IMR-90 (cell line): ENCODE measurements at regions not wholly inside any gene's neighbourhood (a gene's known extent, or its start where the extent isn't known, plus 50 kb on each side); places are given as distances from the start of the nearest gene placed in this dataset.

Experiments
- ATAC-seq: fragments of 200-7000 bp; cut with Tn5 transposase; 2 replicates; pipeline ENCODE4 v1.9.1; 2020; ENCODE audit warnings: low read depth, mild to moderate bottlenecking, moderate library complexity
- BruUV-seq: library from RNA; stranded (reverse); fragments of 400-500 nt; replicated peaks from 2 replicates; lab custom pipeline; 2021; lab: Mats Ljungman, UMichigan
- CTCF ChIA-PET: fragments of 300-600 bp; formaldehyde crosslinking; extraction: SDS; loops from one replicate; lab custom pipeline; 2021; ENCODE audit warnings: antibody characterized with exemption; lab: Yijun Ruan, JAX
- POLR2A ChIA-PET: fragments of 300-600 bp; sonication (Branson Sonifier 250); formaldehyde crosslinking; loops from one replicate; lab custom pipeline; 2022; ENCODE audit warnings: antibody characterized with exemption; ENCODE audit not compliant: unreplicated experiment; lab: Charles Lee
- DNase-seq: peaks from one replicate; pipeline ENCODE4 v3.0.0; 2013
- H2AFZ ChIP-seq: replicated peaks from 2 replicates; pipeline ENCODE3; 2013; ENCODE audit warnings: low read length, mild to moderate bottlenecking; ENCODE audit not compliant: poor library complexity
- H2AK5ac ChIP-seq: 2 replicates; pipeline ENCODE4 v1.6.1; 2013; ENCODE audit warnings: low read depth, low read length, inconsistent platforms
- H2AK9ac ChIP-seq: replicated peaks from 2 replicates; pipeline ENCODE3; 2013; ENCODE audit warnings: mild to moderate bottlenecking, low read depth, low read length, moderate library complexity; ENCODE audit not compliant: poor library complexity
- H2BK120ac ChIP-seq: 2 replicates; pipeline ENCODE4 v1.6.1; 2013; ENCODE audit warnings: low read depth, low read length, inconsistent platforms
- H2BK15ac ChIP-seq: 3 replicates; pipeline ENCODE4 v1.6.1; 2013; ENCODE audit warnings: low read depth, low read length, inconsistent platforms
- H2BK20ac ChIP-seq: 2 replicates; pipeline ENCODE4 v1.6.1; 2013; ENCODE audit warnings: low read depth, mild to moderate bottlenecking, inconsistent platforms, low read length, moderate library complexity
- H2BK5ac ChIP-seq: 2 replicates; pipeline ENCODE4 v1.6.1; 2013; ENCODE audit warnings: mild to moderate bottlenecking, low read depth, low read length, inconsistent platforms; ENCODE audit not compliant: poor library complexity, severe bottlenecking
- H3K14ac ChIP-seq: replicated peaks from 2 replicates; pipeline ENCODE4 v1.6.1; 2013; ENCODE audit warnings: low read depth, low read length, inconsistent platforms
- H3K18ac ChIP-seq: 2 replicates; pipeline ENCODE4 v1.6.1; 2013; ENCODE audit warnings: low read depth, low read length, control low read depth
- H3K23ac ChIP-seq: 2 replicates; pipeline ENCODE4 v1.6.1; 2013; ENCODE audit warnings: low read depth, low read length, inconsistent platforms
- H3K27ac ChIP-seq: 2 replicates; pipeline ENCODE4 v1.5.1; 2013; ENCODE audit warnings: mild to moderate bottlenecking, control low read depth, low read length; ENCODE audit not compliant: insufficient read depth
- H3K27me3 ChIP-seq: 2 replicates; pipeline ENCODE4 v1.6.1; 2013; ENCODE audit warnings: low read length; ENCODE audit not compliant: control insufficient read depth, insufficient read depth
- H3K36me3 ChIP-seq: 2 replicates; pipeline ENCODE4 v1.6.1; 2013; ENCODE audit warnings: low read length, mixed read lengths; ENCODE audit not compliant: control insufficient read depth, insufficient read depth
- H3K4ac ChIP-seq: 2 replicates; pipeline ENCODE4 v1.6.1; 2013; ENCODE audit warnings: low read depth, low read length, inconsistent platforms
- H3K4me1 ChIP-seq: 2 replicates; pipeline ENCODE4 v1.6.1; 2013; ENCODE audit warnings: low read length, mixed read lengths; ENCODE audit not compliant: control insufficient read depth, insufficient read depth
- H3K4me2 ChIP-seq: 2 replicates; pipeline ENCODE4 v1.6.1; 2013; ENCODE audit warnings: low read depth, mild to moderate bottlenecking, control low read depth, low read length, moderate library complexity
- H3K4me3 ChIP-seq: 2 replicates; pipeline ENCODE4 v1.5.1; 2013; ENCODE audit warnings: low read depth, mild to moderate bottlenecking, control low read depth, low read length, moderate library complexity; ENCODE audit not compliant: insufficient read depth
- H3K56ac ChIP-seq: 2 replicates; pipeline ENCODE4 v1.6.1; 2013; ENCODE audit warnings: low read length, inconsistent platforms; ENCODE audit not compliant: insufficient read depth; ENCODE audit errors: extremely low read depth
- H3K79me1 ChIP-seq, 2 experiments: 2 replicates each; pipeline ENCODE4 v1.6.1; 2013; ENCODE audit warnings: low read length in 2 of 2, inconsistent platforms in 1 of 2, low read depth in 1 of 2
- H3K9ac ChIP-seq: 2 replicates; pipeline ENCODE4 v1.6.1; 2013; ENCODE audit warnings: low read depth, low read length, control low read depth
- H3K9me1 ChIP-seq: 2 replicates; pipeline ENCODE4 v1.6.1; 2013; ENCODE audit warnings: low read length, inconsistent platforms; ENCODE audit not compliant: insufficient read depth
- H3K9me3 ChIP-seq: 2 replicates; pipeline ENCODE4 v1.6.1; 2013; ENCODE audit warnings: low read length; ENCODE audit not compliant: control insufficient read depth, insufficient read depth
- H4K20me1 ChIP-seq: 2 replicates; pipeline ENCODE4 v1.6.1; 2013; ENCODE audit warnings: low read length, inconsistent platforms; ENCODE audit not compliant: insufficient read depth
- H4K5ac ChIP-seq: 2 replicates; pipeline ENCODE4 v1.6.1; 2013; ENCODE audit warnings: mild to moderate bottlenecking, low read depth, low read length, control low read depth
- H4K8ac ChIP-seq, 2 experiments: 2 replicates each; pipeline ENCODE4 v1.6.1; 2013; ENCODE audit warnings: low read depth in 2 of 2, low read length in 2 of 2, control low read depth in 1 of 2, inconsistent platforms in 1 of 2
- H4K91ac ChIP-seq: 2 replicates; pipeline ENCODE4 v1.6.1; 2013; ENCODE audit warnings: low read depth, low read length, inconsistent platforms; ENCODE audit not compliant: insufficient read depth
- POLR2A ChIP-seq: IDR thresholded peaks from 2 replicates; pipeline ENCODE4 v1.6.1; 2012; ENCODE audit warnings: mild to moderate bottlenecking, low read depth, low read length
- RAD21 ChIP-seq: IDR thresholded peaks from 2 replicates; pipeline ENCODE4 v1.6.1; 2012; ENCODE audit warnings: low read length, improper control_type of control experiment
- RCOR1 ChIP-seq: IDR thresholded peaks from 2 replicates; pipeline ENCODE4 v1.6.1; 2012; ENCODE audit warnings: mild to moderate bottlenecking, low read length, improper control_type of control experiment; ENCODE audit not compliant: insufficient replicate concordance
- SMC3 ChIP-seq: fragments of 150-350 bp; IDR thresholded peaks from 2 replicates; pipeline ENCODE4 v1.6.1; 2016; ENCODE audit warnings: low read depth, mild to moderate bottlenecking, antibody characterized with exemption, low read length, moderate library complexity
- WGBS, 2 experiments: methylation state at CpG; one replicate each; pipeline versions ENCODE4 v1.1.5 to v1.1.7; 2013; ENCODE audit warnings: missing lambda C conversion rate in 2 of 2; ENCODE audit not compliant: insufficient read length in 1 of 2; ENCODE audit errors: extremely low coverage in 2 of 2; 5-methylcytosine and 5-hydroxymethylcytosine counted together
- dilution Hi-C: fragments of 300-500 bp; cut with HindIII; formaldehyde crosslinking; loops from one replicate; pipeline ENCODE4 v1.14.3; 2018; ENCODE audit warnings: low sequenced_read_pairs; ENCODE audit not compliant: unreplicated experiment
- in situ Hi-C: fragments of 300-500 bp; cut with MboI; formaldehyde crosslinking; loops from 3 replicates; pipeline ENCODE4 v1.14.3; 2019; ENCODE audit warnings: low sequenced_read_pairs, inconsistent platforms, mixed read lengths
- intact Hi-C: fragments of 100-400 bp; cut with micrococcal nuclease; formaldehyde crosslinking; loops from 2 replicates; pipeline ENCODE4 v1.10.0; 2022
- TF ChIP-seq, protein P1 (sequence below): conservative IDR thresholded peaks from 2 replicates; pipeline ENCODE4 v1.5.1; 2012; ENCODE audit warnings: mild to moderate bottlenecking, low read depth, low read length, improper control_type of control experiment

GRCh38 chr9:94014066-94014654 lies 59.0 kb upstream of the BARX1 start:
- Histone ChIP-seq H4K8ac (no peak overlapping the region), H3K79me1 (no peaks in the 10 kb centered on the region), H3K9me3 (no peaks in the 10 kb centered on the region), H2AK5ac (no peak overlapping the region), H4K20me1 (no peaks in the 10 kb centered on the region), H3K56ac (no peak overlapping the region), H3K18ac (no peak overlapping the region), H3K9ac (no peak overlapping the region), H3K4ac (no peak overlapping the region), H2BK15ac (no peak overlapping the region), H3K4me1 (peaks cover 2% of the 10 kb centered on the region; the same call in 1 of the 2 replicates), H2BK120ac (no peak overlapping the region), H3K23ac (no peak overlapping the region), H3K4me3 (no peak overlapping the region), H2AFZ (no peak overlapping the region), H3K36me3 (no peaks in the 10 kb centered on the region), H3K27me3 (peaks cover 4% of the 10 kb centered on the region; the same call in 1 of the 2 replicates), H3K14ac (no peak overlapping the region), H4K91ac (no peak overlapping the region), H2BK20ac (no peak overlapping the region), H2BK5ac (no peak overlapping the region), H3K9me1 (no peaks in the 10 kb centered on the region), H3K27ac (no peak overlapping the region), H4K5ac (no peak overlapping the region), H3K4me2 (no peak overlapping the region), H2AK9ac (no peak overlapping the region)
- ATAC-seq (peak; percentile 41; the same call in 1 of the 2 replicates), DNase-seq (peak; percentile 49)
- ChIA-PET CTCF (interaction anchor here (0.6 to 3.0 kb wide), 14 partner anchors 11 to 1481 kb away, joined by 3 to 22 read pairs (median 3); no protein-coding TSS in a partner anchor), POLR2A (no interaction called here)
- intact Hi-C loops (loop anchor here (1.0 kb wide), 1 partner anchor 199 kb away; no protein-coding TSS in a partner anchor), dilution Hi-C loops (no loop called here), in situ Hi-C loops (loop anchor here (5.0 kb wide), 1 partner anchor 193 kb away; no protein-coding TSS in a partner anchor)
- WGBS, 2 experiments, result no CpG with 5 or more reads among the region's 1 CpG
- TF ChIP-seq, protein P1, sequence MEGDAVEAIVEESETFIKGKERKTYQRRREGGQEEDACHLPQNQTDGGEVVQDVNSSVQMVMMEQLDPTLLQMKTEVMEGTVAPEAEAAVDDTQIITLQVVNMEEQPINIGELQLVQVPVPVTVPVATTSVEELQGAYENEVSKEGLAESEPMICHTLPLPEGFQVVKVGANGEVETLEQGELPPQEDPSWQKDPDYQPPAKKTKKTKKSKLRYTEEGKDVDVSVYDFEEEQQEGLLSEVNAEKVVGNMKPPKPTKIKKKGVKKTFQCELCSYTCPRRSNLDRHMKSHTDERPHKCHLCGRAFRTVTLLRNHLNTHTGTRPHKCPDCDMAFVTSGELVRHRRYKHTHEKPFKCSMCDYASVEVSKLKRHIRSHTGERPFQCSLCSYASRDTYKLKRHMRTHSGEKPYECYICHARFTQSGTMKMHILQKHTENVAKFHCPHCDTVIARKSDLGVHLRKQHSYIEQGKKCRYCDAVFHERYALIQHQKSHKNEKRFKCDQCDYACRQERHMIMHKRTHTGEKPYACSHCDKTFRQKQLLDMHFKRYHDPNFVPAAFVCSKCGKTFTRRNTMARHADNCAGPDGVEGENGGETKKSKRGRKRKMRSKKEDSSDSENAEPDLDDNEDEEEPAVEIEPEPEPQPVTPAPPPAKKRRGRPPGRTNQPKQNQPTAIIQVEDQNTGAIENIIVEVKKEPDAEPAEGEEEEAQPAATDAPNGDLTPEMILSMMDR, result peak; percentile 64
- no peak for TF ChIP-seq RCOR1
- peak; percentile 77 for TF ChIP-seq SMC3
- TF ChIP-seq POLR2A, result no peak
- TF ChIP-seq RAD21, result peak; percentile 60
- BruUV-seq, result no TSS peak
